ENCODE measurements at regions not wholly inside any gene's neighbourhood (a gene's known extent, or its start where the extent isn't known, plus 50 kb on each side); places are given as distances from the start of the nearest gene placed in this dataset.

DNA sequence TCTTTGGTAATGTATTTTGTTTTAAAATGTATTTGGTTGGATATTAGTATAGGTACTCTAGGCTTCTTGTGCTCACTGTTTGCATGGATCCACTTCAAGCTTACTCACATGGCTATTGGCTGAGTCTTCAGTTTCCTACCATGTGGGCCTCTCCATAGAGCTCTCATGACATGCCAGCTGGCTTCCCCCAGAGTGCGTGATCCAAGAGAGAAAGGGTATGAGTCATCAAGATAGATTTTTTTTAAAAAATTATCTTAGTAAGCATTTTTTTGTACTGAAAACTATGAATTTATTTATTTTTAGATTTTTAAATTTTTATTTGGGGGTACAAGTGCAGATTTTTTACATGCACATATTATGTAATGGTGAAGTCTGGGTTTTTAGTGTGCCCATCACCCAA, 219.1 kb upstream of the AMOT start:
- Mint-ChIP-seq H3K4me1 (ENCODE audit: low read depth in 2 of 2) (no peaks in the 10 kb centered on the region), H3K27me3 (peaks cover 0 to 2% of the 10 kb centered on the region in 2 donors), H3K4me3 (no peak overlapping the region), H3K27ac (no peak overlapping the region), H3K36me3 (no peaks in the 10 kb centered on the region), H3K9me3 (peaks cover 4% of the 10 kb centered on the region)
- DNase-seq (ENCODE audit: low spot score) (no peak), ATAC-seq (no peak)

GRCh38 chrX:113058634-113059033, 218.0 kb upstream of the AMOT start:
- Mint-ChIP-seq H3K4me3 (no peak overlapping the region), H3K27ac (no peak overlapping the region), H3K27me3 (peaks cover 0 to 4% of the 10 kb centered on the region in 2 donors), H3K9me3 (no peaks in the 10 kb centered on the region), H3K36me3 (no peaks in the 10 kb centered on the region), H3K4me1 (ENCODE audit: low read depth in 2 of 2) (no peaks in the 10 kb centered on the region)
- ATAC-seq (no peak), DNase-seq (ENCODE audit: low spot score) (no peak)

DNA sequence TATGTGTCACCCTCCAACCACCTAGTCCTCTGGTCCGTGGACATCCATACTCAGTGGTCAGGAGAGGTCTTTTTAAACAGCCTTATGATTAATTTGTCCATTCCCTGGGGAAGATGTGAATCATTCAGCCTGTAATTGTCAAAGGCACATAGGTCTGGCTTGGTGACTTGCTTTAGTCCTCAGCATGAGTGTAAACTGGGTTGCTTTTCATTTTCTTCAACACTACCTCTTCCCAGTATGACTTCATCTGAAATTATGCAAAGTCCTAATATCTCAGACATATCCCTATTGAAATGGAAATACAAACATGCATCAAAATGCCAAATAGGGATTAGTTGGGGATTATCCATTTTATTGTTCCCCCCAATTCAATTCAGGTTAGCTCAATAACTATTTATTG, 208.3 kb upstream of the AMOT start:
- Mint-ChIP-seq H3K4me1 (ENCODE audit: low read depth in 2 of 2) (no peaks in the 10 kb centered on the region), H3K27ac (no peak overlapping the region), H3K9me3 (no peaks in the 10 kb centered on the region), H3K36me3 (peaks cover 12% of the 10 kb centered on the region), H3K4me3 (no peak overlapping the region), H3K27me3 (peaks cover 0 to 10% of the 10 kb centered on the region in 2 donors)
- no peak for ATAC-seq
- no peak for DNase-seq (ENCODE audit: low spot score)

DNA sequence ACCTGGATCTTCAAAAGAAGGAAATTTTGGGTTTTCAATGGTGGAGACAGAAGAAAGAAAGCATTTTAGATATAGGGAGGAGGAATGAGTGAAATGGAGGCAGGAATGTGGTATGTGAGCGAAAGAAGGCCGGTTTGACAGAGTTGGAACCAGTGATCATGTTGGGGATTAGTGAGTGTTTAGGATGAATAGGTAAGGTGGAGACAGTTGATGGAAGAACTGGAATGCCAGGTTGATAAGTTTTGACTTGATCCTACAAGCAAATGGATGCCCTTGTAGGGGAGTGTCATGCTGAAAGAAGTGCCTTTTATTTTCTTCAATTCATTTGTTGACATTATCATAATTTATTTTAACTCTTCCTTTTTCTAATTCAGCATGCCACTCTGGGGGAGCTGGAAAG, 207.8 kb upstream of the AMOT start:
- H3K27ac Mint-ChIP-seq, result no peak overlapping the region
- H3K36me3 Mint-ChIP-seq, result peaks cover 12% of the 10 kb centered on the region
- H3K27me3 Mint-ChIP-seq, result peaks cover 0 to 10% of the 10 kb centered on the region in 2 donors
- no peaks in the 10 kb centered on the region for H3K4me1 Mint-ChIP-seq (ENCODE audit: low read depth in 2 of 2)
- DNase-seq (ENCODE audit: low spot score), result no peak
- no peak for ATAC-seq
- no peak overlapping the region for H3K4me3 Mint-ChIP-seq
- no peaks in the 10 kb centered on the region for H3K9me3 Mint-ChIP-seq

GRCh38 chrX:113033966-113034680, 193.5 kb upstream of the AMOT start:
- no peaks in the 10 kb centered on the region for H3K4me1 Mint-ChIP-seq (ENCODE audit: low read depth in 2 of 2)
- peaks cover 0 to 6% of the 10 kb centered on the region in 2 donors for H3K27me3 Mint-ChIP-seq
- DNase-seq (ENCODE audit: low spot score), result no peak
- H3K27ac Mint-ChIP-seq, result no peak overlapping the region
- ATAC-seq, result no peak
- H3K4me3 Mint-ChIP-seq, result no peak overlapping the region
- no peaks in the 10 kb centered on the region for H3K36me3 Mint-ChIP-seq
- no peaks in the 10 kb centered on the region for H3K9me3 Mint-ChIP-seq

DNA sequence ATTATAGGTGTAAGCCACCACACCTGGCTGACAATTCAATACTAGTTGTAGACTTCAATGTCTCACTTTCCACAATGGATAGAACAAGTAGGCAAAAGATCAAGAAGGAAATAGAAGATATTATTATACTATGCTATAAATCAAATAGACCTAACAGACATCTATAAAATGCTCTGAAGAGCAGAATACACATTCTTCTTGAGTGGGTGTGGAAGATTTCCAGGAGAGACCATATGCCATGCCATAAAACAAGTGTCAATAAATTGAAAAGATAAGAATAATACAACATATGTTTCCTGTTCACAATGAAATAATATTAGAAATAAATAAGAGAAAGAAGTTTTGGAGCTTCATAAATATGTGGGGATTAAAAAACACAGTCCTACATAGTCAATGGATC, 179.3 kb upstream of the AMOT start:
- ATAC-seq (no peak), DNase-seq (ENCODE audit: low spot score) (no peak)
- no peaks in the 10 kb centered on the region for H3K36me3 Mint-ChIP-seq
- H3K27me3 Mint-ChIP-seq, result peaks cover 7 to 16% of the 10 kb centered on the region in 2 donors
- no peaks in the 10 kb centered on the region for H3K4me1 Mint-ChIP-seq (ENCODE audit: low read depth in 2 of 2)
- no peaks in the 10 kb centered on the region for H3K9me3 Mint-ChIP-seq
- no peak overlapping the region for H3K27ac Mint-ChIP-seq
- no peak overlapping the region for H3K4me3 Mint-ChIP-seq

DNA sequence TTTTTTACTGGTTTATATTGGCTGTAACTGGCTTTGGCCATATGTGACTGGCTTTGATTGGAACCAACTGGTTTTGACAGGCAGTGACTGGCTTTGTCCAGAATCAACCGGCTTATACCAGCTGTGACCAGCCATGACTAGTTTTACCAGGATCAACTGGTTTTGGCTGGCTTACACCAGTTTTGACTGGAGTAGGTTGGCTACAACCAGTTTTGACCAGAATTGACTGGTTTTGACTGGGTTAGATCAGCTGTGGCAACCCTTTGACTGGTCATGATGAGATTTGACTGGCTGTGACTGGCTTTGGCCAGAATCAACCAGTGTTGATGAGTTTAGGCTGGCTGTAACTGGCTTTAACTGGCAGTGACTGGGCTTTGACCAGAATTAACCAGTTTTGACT, 169.2 kb upstream of the AMOT start:
- Mint-ChIP-seq H3K4me1 (ENCODE audit: low read depth in 2 of 2) (no peaks in the 10 kb centered on the region), H3K4me3 (no peak overlapping the region), H3K36me3 (no peaks in the 10 kb centered on the region), H3K27me3 (peaks cover 0 to 8% of the 10 kb centered on the region in 2 donors), H3K9me3 (no peaks in the 10 kb centered on the region), H3K27ac (no peak overlapping the region)
- no peak for DNase-seq (ENCODE audit: low spot score)
- ATAC-seq, result no peak

GRCh38 chrX:113009029-113009428, 168.4 kb upstream of the AMOT start:
- no peaks in the 10 kb centered on the region for H3K36me3 Mint-ChIP-seq
- ATAC-seq (no peak), DNase-seq (ENCODE audit: low spot score) (no peak)
- H3K27me3 Mint-ChIP-seq, result peaks cover 0 to 11% of the 10 kb centered on the region in 2 donors
- no peak overlapping the region for H3K27ac Mint-ChIP-seq
- H3K4me1 Mint-ChIP-seq (ENCODE audit: low read depth in 2 of 2), result no peaks in the 10 kb centered on the region
- no peak overlapping the region for H3K4me3 Mint-ChIP-seq
- H3K9me3 Mint-ChIP-seq, result no peaks in the 10 kb centered on the region

DNA sequence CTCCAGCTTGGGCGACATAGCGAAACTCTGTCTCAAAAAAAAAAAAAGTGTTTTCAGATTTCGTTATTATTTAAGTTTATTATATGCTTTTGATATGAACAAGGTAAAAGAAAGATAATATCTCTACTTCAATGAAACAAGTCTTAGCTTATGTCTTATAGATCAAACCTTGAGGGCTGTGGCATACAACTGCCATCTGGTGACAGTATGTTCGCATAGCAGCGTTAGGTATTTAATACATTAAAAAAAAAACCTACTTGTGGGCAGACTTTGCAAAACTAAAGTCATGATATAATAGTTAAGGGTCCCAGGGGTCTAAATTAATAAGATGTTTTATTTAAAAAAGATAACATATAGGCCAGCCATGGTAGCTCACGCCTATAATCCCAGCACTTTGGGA, 161.2 kb upstream of the AMOT start:
- Mint-ChIP-seq H3K27me3 (peaks cover 0 to 19% of the 10 kb centered on the region in 2 donors), H3K4me3 (no peak overlapping the region), H3K4me1 (ENCODE audit: low read depth in 2 of 2) (peaks cover 11 to 12% of the 10 kb centered on the region in 2 donors), H3K36me3 (no peaks in the 10 kb centered on the region), H3K9me3 (no peaks in the 10 kb centered on the region), H3K27ac (no peak overlapping the region)
- ATAC-seq, result no peak
- DNase-seq (ENCODE audit: low spot score), result no peak

DNA sequence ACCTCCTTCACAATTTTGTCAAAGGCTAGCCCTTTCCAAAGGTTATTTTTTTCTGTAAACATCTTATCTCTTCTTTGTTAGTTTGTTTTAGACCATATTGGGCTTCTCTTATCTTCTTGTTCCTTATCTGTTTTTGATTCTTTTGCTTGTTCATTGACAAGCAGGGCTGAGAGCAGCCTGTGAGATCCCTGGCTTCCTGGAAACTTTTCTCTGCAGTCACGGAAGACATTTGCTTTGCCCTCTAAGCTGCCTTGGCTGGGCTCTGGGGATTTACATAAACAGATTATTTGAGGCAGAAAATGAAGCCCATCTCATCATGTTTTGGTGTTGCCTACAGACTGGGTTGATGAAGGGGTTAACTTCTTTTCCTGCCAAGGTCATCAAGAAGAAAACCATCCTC, 157.4 kb upstream of the AMOT start:
- no peak for DNase-seq (ENCODE audit: low spot score)
- peaks cover 11 to 12% of the 10 kb centered on the region in 2 donors for H3K4me1 Mint-ChIP-seq (ENCODE audit: low read depth in 2 of 2)
- no peaks in the 10 kb centered on the region for H3K9me3 Mint-ChIP-seq
- ATAC-seq, result no peak
- H3K4me3 Mint-ChIP-seq, result no peak overlapping the region
- no peaks in the 10 kb centered on the region for H3K36me3 Mint-ChIP-seq
- no peak overlapping the region for H3K27ac Mint-ChIP-seq
- peaks cover 0 to 14% of the 10 kb centered on the region in 2 donors for H3K27me3 Mint-ChIP-seq

- Mint-ChIP-seq H3K9me3 (no peaks in the 10 kb centered on the region), H3K4me1 (ENCODE audit: low read depth in 2 of 2) (no peaks in the 10 kb centered on the region), H3K36me3 (no peaks in the 10 kb centered on the region), H3K27me3 (peaks cover 0 to 6% of the 10 kb centered on the region in 2 donors), H3K27ac (no peak overlapping the region), H3K4me3 (no peak overlapping the region)
- DNase-seq (ENCODE audit: low spot score) (no peak), ATAC-seq (no peak)
Measured at GRCh38 chrX:112991801-112992200, 151.2 kb upstream of the AMOT start.

DNA sequence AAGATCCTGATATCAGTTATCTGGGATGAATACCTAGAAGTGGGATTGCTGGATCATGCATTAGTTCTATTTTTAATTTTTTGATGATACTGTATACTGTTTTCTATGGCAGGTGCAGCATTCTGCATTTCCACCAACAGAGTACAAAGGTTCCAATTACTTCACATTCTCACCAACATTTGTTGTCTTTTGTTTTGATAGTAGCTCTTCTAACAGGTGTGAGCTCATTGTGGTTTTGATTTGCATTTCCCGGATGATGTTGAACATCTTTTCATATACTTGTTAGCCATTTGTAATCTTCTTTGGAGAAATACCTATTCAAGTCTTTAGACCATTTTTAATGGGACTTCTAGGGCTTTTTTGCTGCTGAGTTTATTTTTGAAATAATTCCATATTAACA, 139.2 kb upstream of the AMOT start:
- Mint-ChIP-seq H3K9me3 (no peaks in the 10 kb centered on the region), H3K27me3 (peaks cover 11 to 12% of the 10 kb centered on the region in 2 donors), H3K36me3 (no peaks in the 10 kb centered on the region), H3K4me1 (ENCODE audit: low read depth in 2 of 2) (no peaks in the 10 kb centered on the region), H3K4me3 (no peak overlapping the region), H3K27ac (no peak overlapping the region)
- DNase-seq (ENCODE audit: low spot score) (no peak), ATAC-seq (no peak)

DNA sequence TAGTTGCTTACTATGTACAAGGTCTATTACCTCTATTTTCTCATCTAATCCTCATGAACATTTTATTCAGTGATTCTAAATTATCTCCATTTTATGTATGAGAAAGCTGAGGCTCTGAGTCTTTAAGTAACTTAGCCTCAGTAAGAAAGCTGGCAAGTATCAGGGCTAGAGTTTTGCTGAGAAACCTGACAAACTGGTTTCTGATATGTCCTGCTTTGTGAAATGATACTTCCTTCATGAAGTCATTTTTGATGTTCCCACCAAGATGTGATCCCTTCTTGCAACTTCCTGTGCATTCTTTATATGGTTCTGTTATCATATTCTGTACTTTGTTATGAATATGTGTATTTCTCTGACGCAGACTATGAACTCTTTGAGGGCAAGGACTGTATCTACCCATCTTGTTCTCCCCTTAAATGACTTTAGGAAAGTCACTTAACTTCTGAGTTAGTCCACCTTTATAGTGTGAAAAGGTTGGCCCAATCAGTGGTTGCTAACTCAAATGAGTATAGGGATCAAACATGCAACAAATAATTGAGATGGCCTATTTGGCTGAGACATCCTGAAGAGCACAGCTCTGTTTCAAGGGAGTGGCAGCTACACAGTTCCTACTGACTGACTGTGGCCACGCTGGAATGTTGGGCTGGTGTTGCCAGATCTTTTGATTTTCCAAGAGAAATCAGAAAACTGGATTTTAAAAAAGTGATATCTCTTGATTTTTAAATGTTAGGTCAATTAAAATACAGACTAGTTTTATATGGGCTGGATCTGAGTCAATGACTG, 127.9 kb upstream of the AMOT start:
- Mint-ChIP-seq H3K27me3 (peaks cover 5 to 9% of the 10 kb centered on the region in 2 donors), H3K9me3 (no peaks in the 10 kb centered on the region), H3K4me3 (no peak overlapping the region), H3K4me1 (ENCODE audit: low read depth in 2 of 2) (no peaks in the 10 kb centered on the region), H3K27ac (no peak overlapping the region), H3K36me3 (no peaks in the 10 kb centered on the region)
- DNase-seq (ENCODE audit: low spot score) (no peak), ATAC-seq (no peak)

DNA sequence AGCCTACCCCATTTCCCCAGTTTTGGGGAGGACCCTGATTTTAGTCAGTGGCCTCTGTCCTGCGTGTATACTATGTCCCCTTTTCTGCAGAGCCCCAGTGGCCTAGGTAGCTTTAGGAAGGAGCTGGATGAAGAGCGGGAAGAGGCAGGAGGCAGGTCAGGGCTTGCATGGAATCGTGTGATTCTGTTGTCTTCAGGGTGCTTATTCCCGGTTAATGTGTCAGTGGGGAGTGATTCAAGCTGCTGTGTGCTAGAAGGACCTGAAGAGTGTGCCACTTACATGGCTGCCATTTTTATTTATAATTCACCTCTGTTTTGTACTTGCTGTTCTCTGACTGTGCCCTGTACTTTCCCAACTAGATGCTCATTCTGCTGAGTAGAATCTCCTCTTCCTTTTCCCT, 127.3 kb upstream of the AMOT start:
- Mint-ChIP-seq H3K9me3 (no peaks in the 10 kb centered on the region), H3K4me1 (ENCODE audit: low read depth in 2 of 2) (no peaks in the 10 kb centered on the region), H3K27me3 (peaks cover 2 to 6% of the 10 kb centered on the region in 2 donors), H3K27ac (no peak overlapping the region), H3K36me3 (no peaks in the 10 kb centered on the region), H3K4me3 (no peak overlapping the region)
- no peak for ATAC-seq
- DNase-seq (ENCODE audit: low spot score), result no peak

All from natural killer cell treated with Interleukin-12 subunit alpha and Interleukin-12 subunit beta and Interleukin-15 and Interleukin-18, amount 100 ng/mL, for 72 hours (primary cell).